SK-N-SH (cell line): ENCODE measurements at regions not wholly inside any gene's neighbourhood (a gene's known extent, or its start where the extent isn't known, plus 50 kb on each side); places are given as distances from the start of the nearest gene placed in this dataset.

ENCODE experiments used
- CTCF ChIA-PET: fragments of 300-600, 350-600 bp; formaldehyde crosslinking; extraction: SDS; loops from one replicate; lab custom pipeline; 2021; lab: Yijun Ruan, JAX
- POLR2A ChIA-PET: fragments of 350-600 bp; sonication (Branson Sonifier 250); formaldehyde crosslinking; extraction: SDS; loops from one replicate; lab custom pipeline; 2020; ENCODE audit warnings: antibody characterized with exemption, inconsistent platforms; lab: Yijun Ruan, JAX
- DNase-seq: peaks from one replicate; pipeline ENCODE4 v3.0.0; 2012
- H2AFZ ChIP-seq: fragments of 200-600 bp; sonication (generic); 2 replicates; pipeline ENCODE4 v1.8.1; 2016; ENCODE audit warnings: antibody characterized with exemption, mild to moderate bottlenecking, low read depth
- H3F3A ChIP-seq: fragments of 200-600 bp; sonication (generic); replicated peaks from 2 replicates; pipeline ENCODE3; 2016; ENCODE audit warnings: antibody characterized with exemption, mild to moderate bottlenecking; ENCODE audit not compliant: insufficient read depth
- H3K27ac ChIP-seq, 2 experiments: fragments of 200-500 bp in 1 of 2; fragments of 200-600 bp in 1 of 2; sonication (Bioruptor generic) in 1 of 2; sonication (generic), shearing (Covaris generic) in 1 of 2; 2 replicates each; pipeline versions ENCODE4 v1.5.1 to v1.6.1; 2014 to 2016; ENCODE audit warnings: low read depth in 2 of 2, inconsistent platforms in 1 of 2, low read length in 1 of 2, mild to moderate bottlenecking in 1 of 2, mixed read lengths in 1 of 2
- H3K27me3 ChIP-seq: fragments of 200-600 bp; sonication (generic), shearing (Covaris generic); 2 replicates; pipeline ENCODE4 v1.6.1; 2016; ENCODE audit warnings: mixed run types; ENCODE audit not compliant: insufficient read depth
- H3K36me3 ChIP-seq, 2 experiments: fragments of 200-500 bp in 1 of 2; fragments of 200-600 bp in 1 of 2; sonication (Bioruptor generic) in 1 of 2; sonication (generic) in 1 of 2; replicated peaks in 1 of 2; 2 replicates each; pipeline versions ENCODE3 to v1.5.1; 2014 to 2016; ENCODE audit warnings: low read length in 1 of 2, mild to moderate bottlenecking in 1 of 2; ENCODE audit not compliant: insufficient read depth in 2 of 2, control insufficient read depth in 1 of 2
- H3K4me1 ChIP-seq, 2 experiments: fragments of 200-500 bp in 1 of 2; fragments of 200-600 bp in 1 of 2; sonication (Bioruptor generic) in 1 of 2; sonication (generic), shearing (Covaris generic) in 1 of 2; 2 replicates each; pipeline versions ENCODE4 v1.5.1 to v1.6.1; 2014 to 2016; ENCODE audit warnings: low read depth in 1 of 2, low read length in 1 of 2, mixed run types in 1 of 2; ENCODE audit not compliant: insufficient read depth in 2 of 2, control insufficient read depth in 1 of 2
- H3K4me2 ChIP-seq: fragments of 200-600 bp; sonication (generic), shearing (Covaris generic); 2 replicates; pipeline ENCODE4 v1.6.1; 2017; ENCODE audit warnings: mixed run types
- H3K4me3 ChIP-seq, 2 experiments: fragments of 200-500 bp in 1 of 2; fragments of 200-600 bp in 1 of 2; sonication (Bioruptor generic) in 1 of 2; sonication (generic), shearing (Covaris generic) in 1 of 2; 2 replicates each; pipeline versions ENCODE4 v1.5.1 to v1.8.1; 2014 to 2016; ENCODE audit warnings: low read depth in 2 of 2, inconsistent platforms in 1 of 2, low read length in 1 of 2, mild to moderate bottlenecking in 1 of 2, mixed read lengths in 1 of 2, moderate library complexity in 1 of 2
- H3K79me2 ChIP-seq: fragments of 200-600 bp; sonication (generic); 2 replicates; pipeline ENCODE4 v1.8.1; 2017; ENCODE audit warnings: mild to moderate bottlenecking; ENCODE audit not compliant: insufficient read depth
- H3K9ac ChIP-seq: fragments of 200-600 bp; sonication (generic); 2 replicates; pipeline ENCODE4 v1.6.1; 2017; ENCODE audit warnings: mixed run types
- H3K9me2 ChIP-seq: fragments of 200-600 bp; sonication (generic); 2 replicates; pipeline ENCODE4 v1.6.1; 2017; ENCODE audit warnings: mixed run types
- H3K9me3 ChIP-seq: fragments of 200-600 bp; sonication (generic); 2 replicates; pipeline ENCODE4 v1.6.1; 2017; ENCODE audit warnings: mixed run types, mild to moderate bottlenecking, moderate library complexity
- H4K20me1 ChIP-seq: fragments of 200-600 bp; sonication (generic); 2 replicates; pipeline ENCODE4 v1.6.1; 2017; ENCODE audit warnings: mild to moderate bottlenecking, mixed run types; ENCODE audit not compliant: insufficient read depth
- CHD2 ChIP-seq: fragments of 150-350 bp; IDR thresholded peaks from 2 replicates; pipeline ENCODE4 v1.6.1; 2018; ENCODE audit warnings: low read length; ENCODE audit not compliant: partially characterized antibody
- EP300 ChIP-seq, 2 experiments: IDR thresholded peaks; 2 replicates each; pipeline versions ENCODE4 v1.4.0 to v1.6.1; 2012; ENCODE audit warnings: borderline replicate concordance in 1 of 2, low read depth in 1 of 2, low read length in 1 of 2
- FOXJ3 ChIP-seq: sonication (generic); formaldehyde crosslinking; IDR thresholded peaks from 2 replicates; pipeline ENCODE4 v1.5.1; 2020; ENCODE audit warnings: mild to moderate bottlenecking, missing genetic modification reagents
- GABPA ChIP-seq: IDR thresholded peaks from 2 replicates; pipeline ENCODE4 v1.4.0; 2012; ENCODE audit warnings: low read depth, mild to moderate bottlenecking
- GATA2 ChIP-seq: sonication (generic); formaldehyde crosslinking; IDR thresholded peaks from 2 replicates; pipeline ENCODE4 v1.5.0; 2020; ENCODE audit warnings: mild to moderate bottlenecking, missing genetic modification reagents
- IRF3 ChIP-seq: fragments of 150-350 bp; IDR thresholded peaks from 2 replicates; pipeline ENCODE4 v1.6.1; 2016; ENCODE audit warnings: mild to moderate bottlenecking, low read depth, low read length
- MEF2A ChIP-seq: IDR thresholded peaks from 2 replicates; pipeline ENCODE4 v1.4.0; 2012; ENCODE audit warnings: low read depth, borderline replicate concordance
- MXI1 ChIP-seq: IDR thresholded peaks from 2 replicates; pipeline ENCODE4 v1.6.1; 2012; ENCODE audit warnings: mild to moderate bottlenecking, low read depth, low read length, improper control_type of control experiment
- NRF1 ChIP-seq: IDR thresholded peaks from 2 replicates; pipeline ENCODE4 v1.6.1; 2012; ENCODE audit warnings: low read depth, mild to moderate bottlenecking, low read length
- PBX3 ChIP-seq: IDR thresholded peaks from 2 replicates; pipeline ENCODE4; 2012
- POLR2AphosphoS5 ChIP-seq: IDR thresholded peaks from 2 replicates; pipeline ENCODE4 v1.6.1; 2012; ENCODE audit warnings: low read depth, low read length
- RCOR1 ChIP-seq: fragments of 150-350 bp; IDR thresholded peaks from 2 replicates; pipeline ENCODE4 v1.6.1; 2017; ENCODE audit warnings: antibody characterized with exemption, low read length
- RXRA ChIP-seq: IDR thresholded peaks from 2 replicates; pipeline ENCODE4 v1.4.0; 2012; ENCODE audit warnings: low read depth, mild to moderate bottlenecking, borderline replicate concordance
- SMC3 ChIP-seq: IDR thresholded peaks from 2 replicates; pipeline ENCODE4 v1.6.1; 2012; ENCODE audit warnings: low read depth, low read length, improper control_type of control experiment
- TAF1 ChIP-seq: IDR thresholded peaks from 2 replicates; pipeline ENCODE4 v1.6.1; 2012; ENCODE audit warnings: low read depth, mild to moderate bottlenecking, low read length, moderate library complexity, borderline replicate concordance
- TCF12 ChIP-seq: IDR thresholded peaks from 2 replicates; pipeline ENCODE4 v1.4.0; 2012
- USF2 ChIP-seq: fragments of 150-350 bp; IDR thresholded peaks from 2 replicates; pipeline ENCODE4 v1.6.1; 2017; ENCODE audit warnings: antibody characterized with exemption, low read length, low read depth, borderline replicate concordance
- WGBS: methylation state at CpG from one replicate; pipeline ENCODE4 v1.1.6; 2017; ENCODE audit warnings: low lambda C conversion rate; 5-methylcytosine and 5-hydroxymethylcytosine counted together
- TF ChIP-seq, protein P1 (sequence below): fragments of 200-600 bp; sonication (generic); IDR thresholded peaks from 2 replicates; pipeline ENCODE4 v1.6.1; 2017; ENCODE audit warnings: antibody characterized with exemption, mild to moderate bottlenecking, moderate library complexity

DNA sequence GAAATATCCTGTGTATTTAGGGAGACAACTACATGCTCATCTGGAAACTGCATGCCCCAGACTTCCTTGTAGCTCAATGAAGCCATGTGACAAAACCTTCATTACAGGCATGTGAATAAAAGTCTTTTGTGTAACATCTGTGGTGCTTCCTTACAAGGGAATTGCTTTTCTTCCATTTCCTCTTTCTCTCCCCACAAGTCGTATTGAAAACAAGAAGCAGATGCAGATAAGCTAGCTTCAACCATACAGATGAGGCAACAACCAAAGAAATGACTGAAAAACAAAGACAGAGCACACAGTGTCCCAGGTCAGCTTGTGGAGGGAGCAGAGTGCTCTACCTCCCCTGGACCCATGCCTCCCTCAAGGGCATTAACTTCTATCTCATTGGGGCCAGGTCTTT is 115.8 kb upstream of the INPP4B start:
- H3K9me3 ChIP-seq = no peaks in the 10 kb centered on the region
- no peaks in the 10 kb centered on the region for H3F3A ChIP-seq
- H3K27me3 ChIP-seq = no peaks in the 10 kb centered on the region
- TF ChIP-seq MEF2A (no peak), GABPA (no peak), MXI1 (no peak), TAF1 (no peak), FOXJ3 (CRISPR knock-in tag) (no peak), GATA2 (no peak), IRF3 (no peak), CHD2 (no peak), RXRA (no peak), TCF12 (no peak), USF2 (no peak), NRF1 (no peak), SMC3 (no peak), POLR2AphosphoS5 (no peak), EP300 (IDR thresholded peaks at IDR 0.05; ENCODE audit: borderline replicate concordance in 1 of 2, low read depth in 1 of 2, low read length in 1 of 2) (no peak), RCOR1 (no peak)
- TF ChIP-seq, protein P1, sequence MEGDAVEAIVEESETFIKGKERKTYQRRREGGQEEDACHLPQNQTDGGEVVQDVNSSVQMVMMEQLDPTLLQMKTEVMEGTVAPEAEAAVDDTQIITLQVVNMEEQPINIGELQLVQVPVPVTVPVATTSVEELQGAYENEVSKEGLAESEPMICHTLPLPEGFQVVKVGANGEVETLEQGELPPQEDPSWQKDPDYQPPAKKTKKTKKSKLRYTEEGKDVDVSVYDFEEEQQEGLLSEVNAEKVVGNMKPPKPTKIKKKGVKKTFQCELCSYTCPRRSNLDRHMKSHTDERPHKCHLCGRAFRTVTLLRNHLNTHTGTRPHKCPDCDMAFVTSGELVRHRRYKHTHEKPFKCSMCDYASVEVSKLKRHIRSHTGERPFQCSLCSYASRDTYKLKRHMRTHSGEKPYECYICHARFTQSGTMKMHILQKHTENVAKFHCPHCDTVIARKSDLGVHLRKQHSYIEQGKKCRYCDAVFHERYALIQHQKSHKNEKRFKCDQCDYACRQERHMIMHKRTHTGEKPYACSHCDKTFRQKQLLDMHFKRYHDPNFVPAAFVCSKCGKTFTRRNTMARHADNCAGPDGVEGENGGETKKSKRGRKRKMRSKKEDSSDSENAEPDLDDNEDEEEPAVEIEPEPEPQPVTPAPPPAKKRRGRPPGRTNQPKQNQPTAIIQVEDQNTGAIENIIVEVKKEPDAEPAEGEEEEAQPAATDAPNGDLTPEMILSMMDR = no peak
- no peaks in the 10 kb centered on the region for H3K79me2 ChIP-seq
- no peak overlapping the region for H3K27ac ChIP-seq
- no peak for DNase-seq
- H4K20me1 ChIP-seq = no peaks in the 10 kb centered on the region
- H3K9ac ChIP-seq = no peak overlapping the region
- H3K4me3 ChIP-seq = no peak overlapping the region
- ChIA-PET POLR2A (no interaction called here), CTCF (no interaction called here)
- no peak overlapping the region for H2AFZ ChIP-seq
- no peak overlapping the region for H3K4me2 ChIP-seq
- H3K9me2 ChIP-seq = no peaks in the 10 kb centered on the region; the same call in 1 of the 2 replicates
- no peaks in the 10 kb centered on the region; a peak in 1 of 4 replicates for H3K4me1 ChIP-seq
- 6% methylated on average over 1 of the region's 1 CpG for WGBS
- H3K36me3 ChIP-seq = no peaks in the 10 kb centered on the region

GRCh38 chr4:142974328-142974727 is 128.2 kb upstream of the INPP4B start:
- no peaks in the 10 kb centered on the region for H3K36me3 ChIP-seq
- no peaks in the 10 kb centered on the region for H4K20me1 ChIP-seq
- no peak overlapping the region for H3K4me3 ChIP-seq
- H3K27ac ChIP-seq = no peak overlapping the region
- H3K27me3 ChIP-seq = no peaks in the 10 kb centered on the region
- TF ChIP-seq EP300 (IDR thresholded peaks at IDR 0.05; ENCODE audit: borderline replicate concordance in 1 of 2, low read depth in 1 of 2, low read length in 1 of 2) (no peak), RXRA (no peak), GATA2 (no peak), PBX3 (no peak)
- H2AFZ ChIP-seq = no peak overlapping the region
- H3K9me2 ChIP-seq = no peaks in the 10 kb centered on the region
- POLR2A ChIA-PET = no interaction called here
- H3K9me3 ChIP-seq = no peaks in the 10 kb centered on the region
- no peaks in the 10 kb centered on the region for H3F3A ChIP-seq
- no peaks in the 10 kb centered on the region for H3K79me2 ChIP-seq
- no peak overlapping the region for H3K4me2 ChIP-seq
- CTCF ChIA-PET = no interaction called here
- no peaks in the 10 kb centered on the region for H3K4me1 ChIP-seq
- H3K9ac ChIP-seq = no peak overlapping the region
- DNase-seq = no peak
